Coronary artery (tissue), 2 donors: ENCODE measurements at regions not wholly inside any gene's neighbourhood (a gene's known extent, or its start where the extent isn't known, plus 50 kb on each side); places are given as distances from the start of the nearest gene placed in this dataset.

Source experiments
- DNase-seq: peaks from one replicate; pipeline ENCODE4 v3.0.0-alpha.2; 2017; ENCODE audit warnings: low spot score
- H3K27ac ChIP-seq, 2 donors: fragments of 200-600 bp; sonication (generic); one replicate each; pipeline ENCODE4 v1.5.1; 2016 to 2019
- H3K4me3 ChIP-seq: fragments of 200-600 bp; sonication (generic); 2 replicates; pipeline ENCODE4 v1.5.1; 2016; ENCODE audit warnings: mild to moderate bottlenecking, moderate library complexity
- TF ChIP-seq, protein P1 (sequence below): fragments of 200-600 bp; sonication (generic); IDR thresholded peaks from one replicate; pipeline ENCODE4 v1.5.1; 2019; ENCODE audit warnings: antibody characterized with exemption

DNA sequence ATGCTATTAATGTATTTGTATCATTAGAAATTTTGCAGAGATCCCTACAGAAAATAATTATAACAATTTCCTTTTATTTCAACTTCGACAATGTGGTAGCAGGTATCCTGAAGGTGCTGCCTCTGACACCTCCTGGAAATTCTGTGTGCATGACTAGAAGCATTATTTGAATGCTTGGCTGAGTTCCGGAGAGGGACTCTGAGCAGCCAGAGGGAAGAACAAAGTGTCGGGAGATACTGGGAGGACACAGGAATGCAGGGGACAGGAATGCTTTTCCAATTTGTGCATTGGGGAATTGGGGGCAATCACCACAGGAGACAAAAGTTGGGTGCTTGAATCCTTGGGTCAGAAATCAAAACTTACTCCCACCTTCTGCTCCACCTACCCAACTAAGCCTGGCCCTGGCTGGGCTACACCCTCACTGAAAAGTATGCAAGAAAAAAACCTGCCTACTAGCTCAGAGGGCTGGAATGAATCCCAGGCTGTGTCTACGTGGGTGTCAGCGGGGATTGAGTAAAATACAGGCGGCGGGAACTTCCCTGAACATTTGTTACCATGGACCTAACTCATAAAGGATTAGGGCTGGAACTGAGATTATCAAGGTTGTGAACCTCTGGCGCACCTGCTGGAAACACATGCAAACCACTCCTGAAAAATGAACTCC is 299.3 kb downstream of the SOX11 start:
- no peak overlapping the region for H3K4me3 ChIP-seq
- TF ChIP-seq, protein P1, sequence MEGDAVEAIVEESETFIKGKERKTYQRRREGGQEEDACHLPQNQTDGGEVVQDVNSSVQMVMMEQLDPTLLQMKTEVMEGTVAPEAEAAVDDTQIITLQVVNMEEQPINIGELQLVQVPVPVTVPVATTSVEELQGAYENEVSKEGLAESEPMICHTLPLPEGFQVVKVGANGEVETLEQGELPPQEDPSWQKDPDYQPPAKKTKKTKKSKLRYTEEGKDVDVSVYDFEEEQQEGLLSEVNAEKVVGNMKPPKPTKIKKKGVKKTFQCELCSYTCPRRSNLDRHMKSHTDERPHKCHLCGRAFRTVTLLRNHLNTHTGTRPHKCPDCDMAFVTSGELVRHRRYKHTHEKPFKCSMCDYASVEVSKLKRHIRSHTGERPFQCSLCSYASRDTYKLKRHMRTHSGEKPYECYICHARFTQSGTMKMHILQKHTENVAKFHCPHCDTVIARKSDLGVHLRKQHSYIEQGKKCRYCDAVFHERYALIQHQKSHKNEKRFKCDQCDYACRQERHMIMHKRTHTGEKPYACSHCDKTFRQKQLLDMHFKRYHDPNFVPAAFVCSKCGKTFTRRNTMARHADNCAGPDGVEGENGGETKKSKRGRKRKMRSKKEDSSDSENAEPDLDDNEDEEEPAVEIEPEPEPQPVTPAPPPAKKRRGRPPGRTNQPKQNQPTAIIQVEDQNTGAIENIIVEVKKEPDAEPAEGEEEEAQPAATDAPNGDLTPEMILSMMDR = no peak
- H3K27ac ChIP-seq = no peak overlapping the region
- DNase-seq = no peak

DNA sequence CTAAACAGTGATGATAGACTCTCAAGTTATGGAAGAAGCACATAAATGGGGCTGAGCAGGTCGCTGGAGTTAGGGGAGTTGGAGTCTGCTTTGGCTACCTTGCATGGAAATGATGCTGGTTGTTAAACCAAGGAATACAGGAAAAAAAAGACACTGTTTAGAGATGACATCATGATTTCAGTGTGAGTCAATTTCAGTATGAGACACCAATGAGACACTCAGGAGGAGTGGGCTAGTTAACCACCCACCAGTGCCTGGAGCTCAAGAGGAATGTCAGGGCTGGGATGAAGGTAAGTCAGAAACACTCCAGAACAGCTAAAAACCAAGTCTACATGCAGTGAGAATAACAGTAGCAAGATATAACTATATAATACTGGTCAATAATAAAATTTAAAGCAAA is 303.6 kb downstream of the SOX11 start:
- Histone ChIP-seq H3K27ac (no peak overlapping the region), H3K4me3 (no peak overlapping the region)
- TF ChIP-seq, protein P1 = no peak
- no peak for DNase-seq

DNA sequence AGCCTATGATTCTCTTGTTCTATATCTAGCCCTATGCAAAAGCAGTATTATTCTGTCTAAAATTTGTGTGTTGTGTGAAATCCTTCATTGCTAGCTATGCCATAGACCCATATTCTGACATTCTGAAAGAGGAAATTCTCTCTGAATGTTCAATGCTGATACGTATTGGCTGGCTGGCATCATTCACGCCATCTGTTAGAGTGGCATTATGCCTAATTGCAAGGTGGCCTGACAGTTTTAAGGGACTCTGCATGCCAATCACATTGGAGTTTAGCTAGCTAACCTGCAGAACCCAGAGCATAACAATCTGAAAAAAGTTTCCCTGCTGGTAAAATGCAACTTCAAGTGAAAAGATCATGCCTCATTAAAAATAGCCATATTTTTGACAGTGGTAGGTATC is 316.0 kb downstream of the SOX11 start:
- DNase-seq = no peak
- TF ChIP-seq, protein P1 = no peak
- no peak overlapping the region for H3K4me3 ChIP-seq
- no peak overlapping the region for H3K27ac ChIP-seq

DNA sequence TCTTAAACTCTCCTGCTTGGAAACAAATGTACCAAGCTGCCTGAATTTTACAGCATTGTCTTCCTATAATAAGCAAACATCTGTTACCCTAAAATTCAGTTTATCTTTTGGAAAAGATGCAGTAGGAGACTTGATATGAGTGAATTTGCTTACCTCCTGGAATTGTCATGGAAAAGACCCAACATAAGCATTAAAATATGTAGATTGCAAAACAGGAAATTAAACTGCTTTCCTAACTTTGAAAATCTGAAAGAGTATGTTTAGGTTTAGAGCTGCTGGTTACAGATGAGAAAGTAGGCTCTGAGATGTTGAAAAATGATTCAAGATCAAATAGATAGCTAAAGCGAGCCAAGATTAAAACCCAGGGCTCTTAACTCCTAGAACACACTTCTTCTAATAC is 316.5 kb downstream of the SOX11 start:
- DNase-seq = no peak
- TF ChIP-seq, protein P1 = no peak
- H3K4me3 ChIP-seq = no peak overlapping the region
- H3K27ac ChIP-seq = no peak overlapping the region

DNA sequence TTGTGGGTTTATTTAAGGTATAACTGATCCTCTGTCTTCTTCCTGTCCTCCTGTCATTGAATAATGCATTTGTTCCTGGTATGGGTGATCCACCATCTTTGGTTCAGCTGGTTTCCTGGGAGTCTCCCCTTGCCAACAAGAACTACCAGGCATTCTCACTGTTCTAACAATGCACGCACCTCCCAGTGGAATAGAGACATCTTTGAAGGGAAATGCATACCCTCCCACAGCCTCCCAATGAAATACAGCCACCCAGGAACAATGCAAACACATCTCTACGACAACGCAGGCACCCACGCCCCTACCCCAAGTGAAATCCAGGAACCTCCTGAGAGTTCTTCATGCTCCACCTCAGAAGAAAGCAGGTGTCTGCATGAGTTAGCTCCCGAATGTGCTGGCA is 318.0 kb downstream of the SOX11 start:
- no peak overlapping the region for H3K27ac ChIP-seq
- no peak overlapping the region for H3K4me3 ChIP-seq
- no peak for DNase-seq
- TF ChIP-seq, protein P1 = no peak

DNA sequence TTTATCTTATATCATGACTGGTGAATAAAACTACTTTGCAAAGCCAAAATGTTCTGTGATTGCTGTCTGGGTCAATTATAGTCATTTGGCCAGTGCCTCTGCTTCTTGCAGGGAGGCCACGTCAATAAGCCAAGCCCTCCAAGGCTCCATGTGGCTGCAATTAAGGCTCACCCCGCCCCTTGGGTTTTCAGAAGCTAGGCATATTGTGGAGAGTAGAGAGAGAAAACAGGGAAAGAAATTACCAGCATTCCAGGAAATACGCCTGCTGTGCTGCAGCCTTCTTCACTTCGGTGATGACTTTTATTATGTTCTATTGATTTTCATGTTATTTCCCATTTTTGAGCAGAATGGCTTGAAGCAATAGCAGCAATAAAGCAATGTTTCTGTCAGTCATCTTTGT is 319.7 kb downstream of the SOX11 start:
- H3K27ac ChIP-seq = no peak overlapping the region
- DNase-seq = no peak
- TF ChIP-seq, protein P1 = no peak
- H3K4me3 ChIP-seq = no peak overlapping the region

DNA sequence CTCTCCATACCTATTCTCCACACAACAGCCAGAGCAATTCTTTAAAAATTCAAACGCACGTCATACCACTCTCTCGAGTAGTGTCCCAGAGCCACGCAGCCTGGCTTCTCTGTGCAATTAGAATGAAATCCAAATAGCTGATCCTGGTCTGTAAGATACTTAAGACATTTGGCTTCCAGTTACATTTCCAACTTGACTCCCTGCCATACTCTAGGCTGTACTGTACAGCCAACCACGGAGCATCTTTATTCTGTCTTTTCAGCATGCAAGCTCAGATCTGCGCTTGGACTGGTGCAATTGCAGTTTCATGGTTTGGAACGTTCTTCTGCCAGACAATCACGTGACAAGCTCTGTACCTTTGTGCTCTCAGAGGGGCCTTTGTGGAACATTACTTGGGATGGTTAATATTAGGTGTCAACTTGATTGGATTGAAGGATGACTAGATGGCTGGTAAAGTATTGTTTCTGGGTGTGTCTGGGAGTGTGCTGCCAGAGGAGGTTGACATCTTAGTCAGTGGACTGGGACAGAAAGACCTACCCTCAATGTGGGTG is 325.6 kb downstream of the SOX11 start:
- no peak for DNase-seq
- no peak overlapping the region for H3K4me3 ChIP-seq
- H3K27ac ChIP-seq = no peak overlapping the region
- TF ChIP-seq, protein P1 = no peak
